Liver (tissue), 8 donors: ENCODE measurements at regions not wholly inside any gene's neighbourhood (a gene's known extent, or its start where the extent isn't known, plus 50 kb on each side); places are given as distances from the start of the nearest gene placed in this dataset.

Experiments used
- DNase-seq: peaks from one replicate; pipeline ENCODE4 v3.0.0-alpha.2; 2017; ENCODE audit warnings: low spot score
- H3K27ac ChIP-seq, 2 donors: one replicate each; pipeline ENCODE4 v1.7.0; 2013; ENCODE audit warnings: inconsistent platforms in 2 of 2, low read length in 2 of 2, control low read depth in 1 of 2, low read depth in 1 of 2, mild to moderate bottlenecking in 1 of 2
- H3K27me3 ChIP-seq, 4 donors: one replicate each; pipeline versions ENCODE4 v1.6.1 to v1.7.0; 2013; ENCODE audit warnings: low read length in 3 of 4, inconsistent platforms in 1 of 4, mild to moderate bottlenecking in 1 of 4, moderate library complexity in 1 of 4; ENCODE audit not compliant: control insufficient read depth in 4 of 4, insufficient read depth in 4 of 4
- H3K36me3 ChIP-seq, 4 donors: one replicate each; pipeline versions ENCODE4 v1.6.1 to v1.7.0; 2013; ENCODE audit warnings: low read length in 3 of 4, mild to moderate bottlenecking in 3 of 4, low read depth in 1 of 4, moderate library complexity in 1 of 4; ENCODE audit not compliant: control insufficient read depth in 4 of 4, insufficient read depth in 3 of 4
- H3K4me1 ChIP-seq, 4 donors: one replicate each; pipeline versions ENCODE4 v1.6.1 to v1.7.0; 2013; ENCODE audit warnings: low read length in 3 of 4, mild to moderate bottlenecking in 3 of 4, moderate library complexity in 1 of 4; ENCODE audit not compliant: control insufficient read depth in 4 of 4, insufficient read depth in 4 of 4
- H3K4me3 ChIP-seq, 3 donors: one replicate each; pipeline versions ENCODE4 v1.6.1 to v1.7.0; 2013; ENCODE audit warnings: low read length in 3 of 3, control low read depth in 1 of 3, low read depth in 1 of 3, mild to moderate bottlenecking in 1 of 3
- H3K9ac ChIP-seq, 2 donors: one replicate each; pipeline ENCODE4 v1.7.0; 2013; ENCODE audit warnings: low read length in 2 of 2, mild to moderate bottlenecking in 2 of 2, moderate library complexity in 2 of 2, control low read depth in 1 of 2, low read depth in 1 of 2
- H3K9me3 ChIP-seq, 4 donors: one replicate each; pipeline versions ENCODE4 v1.6.1 to v1.7.0; 2013; ENCODE audit warnings: low read length in 3 of 4; ENCODE audit not compliant: control insufficient read depth in 4 of 4
- EGR1 ChIP-seq, 2 donors: IDR thresholded peaks; 2 replicates each; pipeline ENCODE4 v1.6.1; 2016 to 2018; ENCODE audit warnings: antibody characterized with exemption in 2 of 2, low read depth in 2 of 2
- FOXA1 ChIP-seq: IDR thresholded peaks from 2 replicates; pipeline ENCODE4 v1.6.1; 2016; ENCODE audit warnings: antibody characterized with exemption
- FOXA2 ChIP-seq: IDR thresholded peaks from 2 replicates; pipeline ENCODE4 v1.6.1; 2016; ENCODE audit warnings: antibody characterized with exemption
- GABPA ChIP-seq, 2 donors: IDR thresholded peaks in 1 of 2; conservative IDR thresholded peaks in 1 of 2; 2 replicates each; pipeline ENCODE4 v1.6.1; 2016; ENCODE audit warnings: antibody characterized with exemption in 2 of 2, mild to moderate bottlenecking in 1 of 2, moderate library complexity in 1 of 2
- HNF4A ChIP-seq, 2 donors: conservative IDR thresholded peaks; 2 replicates each; pipeline ENCODE4 v1.6.1; 2016; ENCODE audit warnings: antibody characterized with exemption in 2 of 2, mild to moderate bottlenecking in 2 of 2
- HNF4G ChIP-seq: IDR thresholded peaks from 2 replicates; pipeline ENCODE4 v1.6.1; 2016; ENCODE audit warnings: antibody characterized with exemption
- JUND ChIP-seq, 2 donors: IDR thresholded peaks; 2 replicates each; pipeline ENCODE4 v1.6.1; 2016; ENCODE audit warnings: antibody characterized with exemption in 2 of 2
- NR2F2 ChIP-seq: IDR thresholded peaks from 2 replicates; pipeline ENCODE4 v1.6.1; 2016; ENCODE audit warnings: antibody characterized with exemption
- RAD21 ChIP-seq, 2 donors: IDR thresholded peaks; 2 replicates each; pipeline ENCODE4 v1.6.1; 2016; ENCODE audit warnings: antibody characterized with exemption in 2 of 2, mild to moderate bottlenecking in 2 of 2
- RXRA ChIP-seq, 2 donors: IDR thresholded peaks; 2 replicates each; pipeline ENCODE4 v1.6.1; 2017 to 2018; ENCODE audit warnings: antibody characterized with exemption in 2 of 2, mild to moderate bottlenecking in 1 of 2
- SP1 ChIP-seq: IDR thresholded peaks from 2 replicates; pipeline ENCODE4 v1.6.1; 2018; ENCODE audit warnings: antibody characterized with exemption, mild to moderate bottlenecking
- TAF1 ChIP-seq: conservative IDR thresholded peaks from 2 replicates; pipeline ENCODE4 v1.6.1; 2016; ENCODE audit warnings: antibody characterized with exemption, mild to moderate bottlenecking
- YY1 ChIP-seq: IDR thresholded peaks from 2 replicates; pipeline ENCODE4 v1.6.1; 2016; ENCODE audit warnings: antibody characterized with exemption, mild to moderate bottlenecking
- whole genome bisulfite sequencing: extraction: QIAGEN DNeasy Blood & Tissue Kit; methylation state at CpG from one replicate; pipeline ENCODE4 v1.1.7; 2013; 5-methylcytosine and 5-hydroxymethylcytosine counted together
- TF ChIP-seq, protein P1 (sequence below): IDR thresholded peaks from 2 replicates; pipeline ENCODE4 v1.6.1; 2016; ENCODE audit warnings: antibody characterized with exemption
- TF ChIP-seq, protein P2 (sequence below): IDR thresholded peaks from 2 replicates; pipeline ENCODE4 v1.6.1; 2016; ENCODE audit warnings: antibody characterized with exemption
- TF ChIP-seq, protein P3 (sequence below): IDR thresholded peaks from 2 replicates; pipeline ENCODE4 v1.6.1; 2016; ENCODE audit warnings: antibody characterized with exemption, mild to moderate bottlenecking
- TF ChIP-seq, protein P4 (sequence below): fragments of 150-350 bp; IDR thresholded peaks from 2 replicates; pipeline ENCODE4 v1.5.1; 2017; ENCODE audit warnings: improper control_type of control experiment, low read depth, low read length; ENCODE audit not compliant: missing input control
- TF ChIP-seq, protein P5 (sequence below): IDR thresholded peaks from 2 replicates; pipeline ENCODE4 v1.6.1; 2016; ENCODE audit warnings: antibody characterized with exemption
- donor health status: healthy.
- donor health status: healthy.
- donor health status: healthy.
- donor health status: healthy.
- donor health status: healthy.

DNA sequence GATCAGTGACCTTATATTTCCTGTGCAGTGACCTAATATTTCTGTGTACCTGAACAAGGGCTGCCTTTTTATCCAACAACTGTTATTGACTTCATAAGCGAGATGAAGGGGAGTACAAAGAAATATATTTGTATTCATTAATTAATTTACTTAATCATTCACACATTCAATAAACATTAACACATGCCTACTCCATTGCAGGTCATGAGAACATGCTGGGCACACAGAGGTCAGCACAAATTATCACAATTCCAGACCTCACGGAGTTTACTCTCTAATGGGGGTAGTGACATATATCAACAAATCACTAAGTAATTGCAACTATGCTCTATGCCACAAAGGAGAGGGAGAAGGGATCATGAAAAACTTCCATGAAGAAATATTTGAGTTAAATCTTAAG is 614.6 kb downstream of the TOX3 start:
- Histone ChIP-seq H3K4me1 (no peaks in the 10 kb centered on the region), H3K4me3 (no peak overlapping the region), H3K27ac (no peak overlapping the region), H3K9me3 (no peaks in the 10 kb centered on the region), H3K27me3 (peaks cover 0 to 6% (median 0%) of the 10 kb centered on the region in 4 donors), H3K36me3 (no peaks in the 10 kb centered on the region), H3K9ac (no peak overlapping the region)
- TF ChIP-seq, protein P1, sequence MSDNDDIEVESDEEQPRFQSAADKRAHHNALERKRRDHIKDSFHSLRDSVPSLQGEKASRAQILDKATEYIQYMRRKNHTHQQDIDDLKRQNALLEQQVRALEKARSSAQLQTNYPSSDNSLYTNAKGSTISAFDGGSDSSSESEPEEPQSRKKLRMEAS, result no peak
- TF ChIP-seq HNF4G (no peak), SP1 (no peak), FOXA1 (no peak), FOXA2 (no peak), RXRA (IDR thresholded peaks at IDR 0.05) (no peak), EGR1 (IDR thresholded peaks at IDR 0.05; ENCODE audit: low read depth in 2 of 2) (no peak), RAD21 (IDR thresholded peaks at IDR 0.05) (no peak), TAF1 (no peak), JUND (IDR thresholded peaks at IDR 0.05) (no peak), GABPA (IDR thresholded peaks at IDR 0.05 in 1 of 2, conservative IDR thresholded peaks at IDR 0.05 in 1 of 2) (no peak), HNF4A (conservative IDR thresholded peaks at IDR 0.05) (no peak), NR2F2 (no peak), YY1 (no peak)
- TF ChIP-seq, protein P2, sequence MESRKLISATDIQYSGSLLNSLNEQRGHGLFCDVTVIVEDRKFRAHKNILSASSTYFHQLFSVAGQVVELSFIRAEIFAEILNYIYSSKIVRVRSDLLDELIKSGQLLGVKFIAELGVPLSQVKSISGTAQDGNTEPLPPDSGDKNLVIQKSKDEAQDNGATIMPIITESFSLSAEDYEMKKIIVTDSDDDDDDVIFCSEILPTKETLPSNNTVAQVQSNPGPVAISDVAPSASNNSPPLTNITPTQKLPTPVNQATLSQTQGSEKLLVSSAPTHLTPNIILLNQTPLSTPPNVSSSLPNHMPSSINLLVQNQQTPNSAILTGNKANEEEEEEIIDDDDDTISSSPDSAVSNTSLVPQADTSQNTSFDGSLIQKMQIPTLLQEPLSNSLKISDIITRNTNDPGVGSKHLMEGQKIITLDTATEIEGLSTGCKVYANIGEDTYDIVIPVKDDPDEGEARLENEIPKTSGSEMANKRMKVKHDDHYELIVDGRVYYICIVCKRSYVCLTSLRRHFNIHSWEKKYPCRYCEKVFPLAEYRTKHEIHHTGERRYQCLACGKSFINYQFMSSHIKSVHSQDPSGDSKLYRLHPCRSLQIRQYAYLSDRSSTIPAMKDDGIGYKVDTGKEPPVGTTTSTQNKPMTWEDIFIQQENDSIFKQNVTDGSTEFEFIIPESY, result no peak
- TF ChIP-seq, protein P3, sequence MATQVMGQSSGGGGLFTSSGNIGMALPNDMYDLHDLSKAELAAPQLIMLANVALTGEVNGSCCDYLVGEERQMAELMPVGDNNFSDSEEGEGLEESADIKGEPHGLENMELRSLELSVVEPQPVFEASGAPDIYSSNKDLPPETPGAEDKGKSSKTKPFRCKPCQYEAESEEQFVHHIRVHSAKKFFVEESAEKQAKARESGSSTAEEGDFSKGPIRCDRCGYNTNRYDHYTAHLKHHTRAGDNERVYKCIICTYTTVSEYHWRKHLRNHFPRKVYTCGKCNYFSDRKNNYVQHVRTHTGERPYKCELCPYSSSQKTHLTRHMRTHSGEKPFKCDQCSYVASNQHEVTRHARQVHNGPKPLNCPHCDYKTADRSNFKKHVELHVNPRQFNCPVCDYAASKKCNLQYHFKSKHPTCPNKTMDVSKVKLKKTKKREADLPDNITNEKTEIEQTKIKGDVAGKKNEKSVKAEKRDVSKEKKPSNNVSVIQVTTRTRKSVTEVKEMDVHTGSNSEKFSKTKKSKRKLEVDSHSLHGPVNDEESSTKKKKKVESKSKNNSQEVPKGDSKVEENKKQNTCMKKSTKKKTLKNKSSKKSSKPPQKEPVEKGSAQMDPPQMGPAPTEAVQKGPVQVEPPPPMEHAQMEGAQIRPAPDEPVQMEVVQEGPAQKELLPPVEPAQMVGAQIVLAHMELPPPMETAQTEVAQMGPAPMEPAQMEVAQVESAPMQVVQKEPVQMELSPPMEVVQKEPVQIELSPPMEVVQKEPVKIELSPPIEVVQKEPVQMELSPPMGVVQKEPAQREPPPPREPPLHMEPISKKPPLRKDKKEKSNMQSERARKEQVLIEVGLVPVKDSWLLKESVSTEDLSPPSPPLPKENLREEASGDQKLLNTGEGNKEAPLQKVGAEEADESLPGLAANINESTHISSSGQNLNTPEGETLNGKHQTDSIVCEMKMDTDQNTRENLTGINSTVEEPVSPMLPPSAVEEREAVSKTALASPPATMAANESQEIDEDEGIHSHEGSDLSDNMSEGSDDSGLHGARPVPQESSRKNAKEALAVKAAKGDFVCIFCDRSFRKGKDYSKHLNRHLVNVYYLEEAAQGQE, result no peak
- TF ChIP-seq, protein P4, sequence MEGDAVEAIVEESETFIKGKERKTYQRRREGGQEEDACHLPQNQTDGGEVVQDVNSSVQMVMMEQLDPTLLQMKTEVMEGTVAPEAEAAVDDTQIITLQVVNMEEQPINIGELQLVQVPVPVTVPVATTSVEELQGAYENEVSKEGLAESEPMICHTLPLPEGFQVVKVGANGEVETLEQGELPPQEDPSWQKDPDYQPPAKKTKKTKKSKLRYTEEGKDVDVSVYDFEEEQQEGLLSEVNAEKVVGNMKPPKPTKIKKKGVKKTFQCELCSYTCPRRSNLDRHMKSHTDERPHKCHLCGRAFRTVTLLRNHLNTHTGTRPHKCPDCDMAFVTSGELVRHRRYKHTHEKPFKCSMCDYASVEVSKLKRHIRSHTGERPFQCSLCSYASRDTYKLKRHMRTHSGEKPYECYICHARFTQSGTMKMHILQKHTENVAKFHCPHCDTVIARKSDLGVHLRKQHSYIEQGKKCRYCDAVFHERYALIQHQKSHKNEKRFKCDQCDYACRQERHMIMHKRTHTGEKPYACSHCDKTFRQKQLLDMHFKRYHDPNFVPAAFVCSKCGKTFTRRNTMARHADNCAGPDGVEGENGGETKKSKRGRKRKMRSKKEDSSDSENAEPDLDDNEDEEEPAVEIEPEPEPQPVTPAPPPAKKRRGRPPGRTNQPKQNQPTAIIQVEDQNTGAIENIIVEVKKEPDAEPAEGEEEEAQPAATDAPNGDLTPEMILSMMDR, result no peak
- TF ChIP-seq, protein P5, sequence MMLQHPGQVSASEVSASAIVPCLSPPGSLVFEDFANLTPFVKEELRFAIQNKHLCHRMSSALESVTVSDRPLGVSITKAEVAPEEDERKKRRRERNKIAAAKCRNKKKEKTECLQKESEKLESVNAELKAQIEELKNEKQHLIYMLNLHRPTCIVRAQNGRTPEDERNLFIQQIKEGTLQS, result no peak
- no peak for DNase-seq
- WGBS, result 75% methylated on average over 2 of the region's 2 CpGs
